SK-N-SH (cell line): ENCODE measurements at regions not wholly inside any gene's neighbourhood (a gene's known extent, or its start where the extent isn't known, plus 50 kb on each side); places are given as distances from the start of the nearest gene placed in this dataset.

Source experiments
- CTCF ChIA-PET: fragments of 300-600, 350-600 bp; formaldehyde crosslinking; extraction: SDS; loops from one replicate; lab custom pipeline; 2021; lab: Yijun Ruan, JAX
- POLR2A ChIA-PET: fragments of 350-600 bp; sonication (Branson Sonifier 250); formaldehyde crosslinking; extraction: SDS; loops from one replicate; lab custom pipeline; 2020; ENCODE audit warnings: antibody characterized with exemption, inconsistent platforms; lab: Yijun Ruan, JAX
- DNase-seq: peaks from one replicate; pipeline ENCODE4 v3.0.0; 2012
- H2AFZ ChIP-seq: fragments of 200-600 bp; sonication (generic); 2 replicates; pipeline ENCODE4 v1.8.1; 2016; ENCODE audit warnings: antibody characterized with exemption, mild to moderate bottlenecking, low read depth
- H3F3A ChIP-seq: fragments of 200-600 bp; sonication (generic); replicated peaks from 2 replicates; pipeline ENCODE3; 2016; ENCODE audit warnings: antibody characterized with exemption, mild to moderate bottlenecking; ENCODE audit not compliant: insufficient read depth
- H3K27ac ChIP-seq, 2 experiments: fragments of 200-500 bp in 1 of 2; fragments of 200-600 bp in 1 of 2; sonication (Bioruptor generic) in 1 of 2; sonication (generic), shearing (Covaris generic) in 1 of 2; 2 replicates each; pipeline versions ENCODE4 v1.5.1 to v1.6.1; 2014 to 2016; ENCODE audit warnings: low read depth in 2 of 2, inconsistent platforms in 1 of 2, low read length in 1 of 2, mild to moderate bottlenecking in 1 of 2, mixed read lengths in 1 of 2
- H3K27me3 ChIP-seq: fragments of 200-600 bp; sonication (generic), shearing (Covaris generic); 2 replicates; pipeline ENCODE4 v1.6.1; 2016; ENCODE audit warnings: mixed run types; ENCODE audit not compliant: insufficient read depth
- H3K36me3 ChIP-seq, 2 experiments: fragments of 200-500 bp in 1 of 2; fragments of 200-600 bp in 1 of 2; sonication (Bioruptor generic) in 1 of 2; sonication (generic) in 1 of 2; replicated peaks in 1 of 2; 2 replicates each; pipeline versions ENCODE3 to v1.5.1; 2014 to 2016; ENCODE audit warnings: low read length in 1 of 2, mild to moderate bottlenecking in 1 of 2; ENCODE audit not compliant: insufficient read depth in 2 of 2, control insufficient read depth in 1 of 2
- H3K4me1 ChIP-seq, 2 experiments: fragments of 200-500 bp in 1 of 2; fragments of 200-600 bp in 1 of 2; sonication (Bioruptor generic) in 1 of 2; sonication (generic), shearing (Covaris generic) in 1 of 2; 2 replicates each; pipeline versions ENCODE4 v1.5.1 to v1.6.1; 2014 to 2016; ENCODE audit warnings: low read depth in 1 of 2, low read length in 1 of 2, mixed run types in 1 of 2; ENCODE audit not compliant: insufficient read depth in 2 of 2, control insufficient read depth in 1 of 2
- H3K4me2 ChIP-seq: fragments of 200-600 bp; sonication (generic), shearing (Covaris generic); 2 replicates; pipeline ENCODE4 v1.6.1; 2017; ENCODE audit warnings: mixed run types
- H3K4me3 ChIP-seq, 2 experiments: fragments of 200-500 bp in 1 of 2; fragments of 200-600 bp in 1 of 2; sonication (Bioruptor generic) in 1 of 2; sonication (generic), shearing (Covaris generic) in 1 of 2; 2 replicates each; pipeline versions ENCODE4 v1.5.1 to v1.8.1; 2014 to 2016; ENCODE audit warnings: low read depth in 2 of 2, inconsistent platforms in 1 of 2, low read length in 1 of 2, mild to moderate bottlenecking in 1 of 2, mixed read lengths in 1 of 2, moderate library complexity in 1 of 2
- H3K79me2 ChIP-seq: fragments of 200-600 bp; sonication (generic); 2 replicates; pipeline ENCODE4 v1.8.1; 2017; ENCODE audit warnings: mild to moderate bottlenecking; ENCODE audit not compliant: insufficient read depth
- H3K9ac ChIP-seq: fragments of 200-600 bp; sonication (generic); 2 replicates; pipeline ENCODE4 v1.6.1; 2017; ENCODE audit warnings: mixed run types
- H3K9me2 ChIP-seq: fragments of 200-600 bp; sonication (generic); 2 replicates; pipeline ENCODE4 v1.6.1; 2017; ENCODE audit warnings: mixed run types
- H3K9me3 ChIP-seq: fragments of 200-600 bp; sonication (generic); 2 replicates; pipeline ENCODE4 v1.6.1; 2017; ENCODE audit warnings: mixed run types, mild to moderate bottlenecking, moderate library complexity
- H4K20me1 ChIP-seq: fragments of 200-600 bp; sonication (generic); 2 replicates; pipeline ENCODE4 v1.6.1; 2017; ENCODE audit warnings: mild to moderate bottlenecking, mixed run types; ENCODE audit not compliant: insufficient read depth
- EP300 ChIP-seq, 2 experiments: IDR thresholded peaks; 2 replicates each; pipeline versions ENCODE4 v1.4.0 to v1.6.1; 2012; ENCODE audit warnings: borderline replicate concordance in 1 of 2, low read depth in 1 of 2, low read length in 1 of 2
- FOXJ3 ChIP-seq: sonication (generic); formaldehyde crosslinking; IDR thresholded peaks from 2 replicates; pipeline ENCODE4 v1.5.1; 2020; ENCODE audit warnings: mild to moderate bottlenecking, missing genetic modification reagents
- FOXM1 ChIP-seq: IDR thresholded peaks from 2 replicates; pipeline ENCODE4 v1.4.0; 2012; ENCODE audit warnings: low read depth, mild to moderate bottlenecking
- GABPA ChIP-seq: IDR thresholded peaks from 2 replicates; pipeline ENCODE4 v1.4.0; 2012; ENCODE audit warnings: low read depth, mild to moderate bottlenecking
- MEF2A ChIP-seq: IDR thresholded peaks from 2 replicates; pipeline ENCODE4 v1.4.0; 2012; ENCODE audit warnings: low read depth, borderline replicate concordance
- MXI1 ChIP-seq: IDR thresholded peaks from 2 replicates; pipeline ENCODE4 v1.6.1; 2012; ENCODE audit warnings: mild to moderate bottlenecking, low read depth, low read length, improper control_type of control experiment
- NFIC ChIP-seq: IDR thresholded peaks from 2 replicates; pipeline ENCODE4 v1.4.0; 2012; ENCODE audit warnings: borderline replicate concordance
- RAD21 ChIP-seq: IDR thresholded peaks from 2 replicates; pipeline ENCODE4 v1.6.1; 2012; ENCODE audit warnings: mild to moderate bottlenecking, low read length
- TCF12 ChIP-seq: IDR thresholded peaks from 2 replicates; pipeline ENCODE4 v1.4.0; 2012
- TEAD4 ChIP-seq: IDR thresholded peaks from 2 replicates; pipeline ENCODE4 v1.4.0; 2012; ENCODE audit warnings: mild to moderate bottlenecking, borderline replicate concordance; ENCODE audit not compliant: insufficient read depth
- YY1 ChIP-seq: IDR thresholded peaks from 2 replicates; pipeline ENCODE4 v1.4.0; 2012; ENCODE audit warnings: low read depth, mild to moderate bottlenecking
- WGBS: methylation state at CpG from one replicate; pipeline ENCODE4 v1.1.6; 2017; ENCODE audit warnings: low lambda C conversion rate; 5-methylcytosine and 5-hydroxymethylcytosine counted together
- TF ChIP-seq, protein P1 (sequence below): IDR thresholded peaks from 2 replicates; pipeline ENCODE4 v1.4.0; 2012; ENCODE audit warnings: low read depth, borderline replicate concordance
- TF ChIP-seq, protein P2 (sequence below): IDR thresholded peaks from 2 replicates; pipeline ENCODE4; 2012

DNA sequence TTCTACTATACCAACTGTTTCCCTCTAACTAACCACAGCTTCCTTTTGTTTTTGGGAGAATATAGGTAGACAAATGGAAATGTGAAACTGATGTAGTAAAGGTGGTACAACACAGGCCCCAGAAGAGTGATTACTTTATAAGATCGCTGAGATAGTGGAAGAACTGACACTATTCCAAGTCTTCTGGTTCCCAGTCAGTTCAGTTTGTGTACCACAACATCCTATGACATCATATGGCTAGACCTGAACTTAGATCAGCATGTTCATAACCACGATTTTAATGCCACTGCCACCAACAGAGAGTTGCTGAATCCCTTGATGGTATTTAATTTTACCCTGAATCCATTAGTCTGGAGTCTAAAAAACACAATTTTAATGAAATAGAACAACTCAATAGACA lies 328.9 kb downstream of the GPD2 start (continued):
- TF ChIP-seq, protein P1, sequence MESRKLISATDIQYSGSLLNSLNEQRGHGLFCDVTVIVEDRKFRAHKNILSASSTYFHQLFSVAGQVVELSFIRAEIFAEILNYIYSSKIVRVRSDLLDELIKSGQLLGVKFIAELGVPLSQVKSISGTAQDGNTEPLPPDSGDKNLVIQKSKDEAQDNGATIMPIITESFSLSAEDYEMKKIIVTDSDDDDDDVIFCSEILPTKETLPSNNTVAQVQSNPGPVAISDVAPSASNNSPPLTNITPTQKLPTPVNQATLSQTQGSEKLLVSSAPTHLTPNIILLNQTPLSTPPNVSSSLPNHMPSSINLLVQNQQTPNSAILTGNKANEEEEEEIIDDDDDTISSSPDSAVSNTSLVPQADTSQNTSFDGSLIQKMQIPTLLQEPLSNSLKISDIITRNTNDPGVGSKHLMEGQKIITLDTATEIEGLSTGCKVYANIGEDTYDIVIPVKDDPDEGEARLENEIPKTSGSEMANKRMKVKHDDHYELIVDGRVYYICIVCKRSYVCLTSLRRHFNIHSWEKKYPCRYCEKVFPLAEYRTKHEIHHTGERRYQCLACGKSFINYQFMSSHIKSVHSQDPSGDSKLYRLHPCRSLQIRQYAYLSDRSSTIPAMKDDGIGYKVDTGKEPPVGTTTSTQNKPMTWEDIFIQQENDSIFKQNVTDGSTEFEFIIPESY: no peak
- TF ChIP-seq TEAD4: no peak
- no peak for TF ChIP-seq NFIC
- TF ChIP-seq MXI1: no peak

DNA sequence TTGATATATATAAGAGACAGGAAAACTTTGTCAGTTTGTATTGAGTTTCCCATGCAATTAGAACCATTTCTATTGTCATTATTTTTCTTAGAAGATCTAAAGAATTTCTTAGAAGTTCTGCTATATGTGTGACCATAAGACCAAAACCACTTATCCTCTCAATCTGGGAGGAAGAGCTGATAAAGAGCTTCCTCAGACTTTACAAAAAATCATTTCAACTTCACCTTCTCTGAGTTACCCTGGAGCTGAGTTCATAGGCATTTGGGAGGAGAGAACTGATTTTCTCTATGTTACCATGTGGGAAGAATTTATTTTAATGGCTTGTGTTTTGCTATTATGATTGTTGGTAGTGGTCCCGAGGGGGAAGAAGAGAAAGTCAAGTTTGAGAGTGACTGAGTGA lies 329.3 kb downstream of the GPD2 start:
- DNase-seq: no peak
- no peak overlapping the region for H3K4me2 ChIP-seq
- H3K9ac ChIP-seq: no peak overlapping the region
- CTCF ChIA-PET: no interaction called here
- no peak overlapping the region for H3K27ac ChIP-seq
- H3K36me3 ChIP-seq: peaks cover 0 to 5% of the 10 kb centered on the region in 2 experiments
- POLR2A ChIA-PET: no interaction called here
- 0% methylated on average over 1 of the region's 1 CpG for WGBS
- H3K4me1 ChIP-seq: no peaks in the 10 kb centered on the region
- no peaks in the 10 kb centered on the region for H3K27me3 ChIP-seq
- no peak overlapping the region for H2AFZ ChIP-seq
- no peaks in the 10 kb centered on the region for H3F3A ChIP-seq
- H3K4me3 ChIP-seq: no peak overlapping the region
- H3K9me3 ChIP-seq: peaks cover 10% of the 10 kb centered on the region; the same call in 1 of the 2 replicates
- no peaks in the 10 kb centered on the region for H4K20me1 ChIP-seq
- H3K79me2 ChIP-seq: no peaks in the 10 kb centered on the region
- no peaks in the 10 kb centered on the region for H3K9me2 ChIP-seq
- no peak for TF ChIP-seq TCF12
- TF ChIP-seq FOXJ3 (CRISPR knock-in tag): no peak
- no peak for TF ChIP-seq GABPA
- TF ChIP-seq, protein P2, sequence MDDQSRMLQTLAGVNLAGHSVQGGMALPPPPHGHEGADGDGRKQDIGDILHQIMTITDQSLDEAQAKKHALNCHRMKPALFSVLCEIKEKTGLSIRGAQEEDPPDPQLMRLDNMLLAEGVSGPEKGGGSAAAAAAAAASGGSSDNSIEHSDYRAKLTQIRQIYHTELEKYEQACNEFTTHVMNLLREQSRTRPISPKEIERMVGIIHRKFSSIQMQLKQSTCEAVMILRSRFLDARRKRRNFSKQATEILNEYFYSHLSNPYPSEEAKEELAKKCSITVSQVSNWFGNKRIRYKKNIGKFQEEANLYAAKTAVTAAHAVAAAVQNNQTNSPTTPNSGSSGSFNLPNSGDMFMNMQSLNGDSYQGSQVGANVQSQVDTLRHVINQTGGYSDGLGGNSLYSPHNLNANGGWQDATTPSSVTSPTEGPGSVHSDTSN: no peak

DNA sequence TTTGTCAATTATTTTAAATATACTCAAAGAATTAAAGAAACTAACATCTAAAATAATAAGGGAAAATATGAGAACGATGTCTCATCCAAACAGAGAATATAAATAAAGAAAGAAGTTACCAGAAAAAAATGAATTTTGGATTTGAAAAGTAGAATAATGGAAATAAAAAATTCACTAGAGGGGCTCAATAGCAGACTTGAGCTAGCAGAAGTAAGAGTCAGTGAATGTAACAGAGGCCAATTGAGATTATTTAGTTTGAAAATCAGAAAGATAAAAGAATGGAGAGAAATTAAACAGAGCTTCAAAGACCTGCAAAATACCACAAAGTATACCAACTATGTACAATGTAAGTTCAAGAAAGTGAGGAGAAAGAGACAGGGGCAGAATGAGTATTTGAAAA lies 333.6 kb downstream of the GPD2 start:
- no peak overlapping the region for H3K4me3 ChIP-seq
- no peaks in the 10 kb centered on the region for H4K20me1 ChIP-seq
- H3K79me2 ChIP-seq: no peaks in the 10 kb centered on the region
- ChIA-PET POLR2A (no interaction called here), CTCF (no interaction called here)
- no peak overlapping the region for H2AFZ ChIP-seq
- no peak overlapping the region for H3K4me2 ChIP-seq
- WGBS: 0% methylated on average over 1 of the region's 1 CpG
- no peaks in the 10 kb centered on the region for H3K27me3 ChIP-seq
- no peaks in the 10 kb centered on the region for H3F3A ChIP-seq
- peaks cover 0 to 5% of the 10 kb centered on the region in 2 experiments for H3K36me3 ChIP-seq
- DNase-seq: no peak
- H3K9me3 ChIP-seq: peaks cover 10% of the 10 kb centered on the region; the same call in 1 of the 2 replicates
- H3K9me2 ChIP-seq: no peaks in the 10 kb centered on the region
- TF ChIP-seq MEF2A (no peak), YY1 (no peak), RAD21 (no peak), EP300 (IDR thresholded peaks at IDR 0.05; ENCODE audit: borderline replicate concordance in 1 of 2, low read depth in 1 of 2, low read length in 1 of 2) (no peak), FOXM1 (no peak)
- no peaks in the 10 kb centered on the region for H3K4me1 ChIP-seq
- no peak overlapping the region for H3K9ac ChIP-seq
- no peak overlapping the region for H3K27ac ChIP-seq
